ENCODE measurements at regions not wholly inside any gene's neighbourhood (a gene's known extent, or its start where the extent isn't known, plus 50 kb on each side); places are given as distances from the start of the nearest gene placed in this dataset.

DNA sequence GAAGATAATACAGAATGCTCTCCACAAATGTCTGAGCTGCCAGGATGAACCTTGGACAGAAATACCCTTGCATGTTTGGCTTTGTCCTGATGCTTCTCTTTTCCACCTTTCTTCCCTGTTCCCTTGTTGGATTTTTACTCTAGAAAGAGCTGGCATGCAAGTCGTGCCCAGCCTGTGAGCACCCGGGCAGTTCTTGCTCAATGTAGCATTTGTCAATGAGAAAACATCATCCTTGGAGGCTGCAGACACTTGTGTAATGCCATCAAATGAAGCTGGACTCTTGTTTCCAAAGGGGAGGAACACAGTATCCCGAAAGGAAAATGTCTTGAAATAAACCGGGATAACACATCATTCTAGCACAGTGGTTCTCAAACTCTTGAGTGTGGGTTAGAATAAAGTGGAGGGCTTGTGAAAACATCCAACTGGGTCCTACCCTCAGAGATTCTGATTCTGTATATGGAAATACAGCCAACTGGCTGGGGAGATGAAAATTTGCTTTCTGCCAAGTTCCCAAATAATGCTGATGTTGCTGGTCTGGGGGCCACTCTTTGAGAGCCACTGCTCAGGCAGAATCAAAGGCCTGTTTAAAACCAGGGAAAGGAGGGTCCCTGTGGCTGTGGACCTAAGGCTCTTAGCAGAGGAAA lies 237.2 kb downstream of the SPATA18 start:
- no peak for DNase-seq (ENCODE audit: low read depth)

DNA sequence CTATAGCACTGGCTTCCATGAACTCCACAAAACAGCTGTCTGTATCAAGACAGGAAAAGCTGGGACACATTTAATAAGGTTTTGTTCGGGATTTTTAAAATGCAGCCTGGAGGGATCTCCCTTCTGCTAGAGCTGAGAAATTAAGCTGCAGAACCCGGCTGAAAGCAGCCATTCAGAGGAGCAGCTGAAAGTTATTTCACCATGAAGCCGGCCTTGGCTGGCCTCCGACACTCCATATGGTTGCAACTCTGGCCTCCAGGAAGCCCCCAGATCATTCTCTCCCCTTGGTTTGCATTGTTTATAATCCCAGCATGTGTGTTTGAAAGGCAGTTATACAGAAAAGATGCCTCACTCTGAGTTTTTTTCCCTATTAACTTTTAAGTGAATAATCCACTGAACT lies 239.4 kb downstream of the SPATA18 start:
- no peak for DNase-seq (ENCODE audit: low read depth)

DNA sequence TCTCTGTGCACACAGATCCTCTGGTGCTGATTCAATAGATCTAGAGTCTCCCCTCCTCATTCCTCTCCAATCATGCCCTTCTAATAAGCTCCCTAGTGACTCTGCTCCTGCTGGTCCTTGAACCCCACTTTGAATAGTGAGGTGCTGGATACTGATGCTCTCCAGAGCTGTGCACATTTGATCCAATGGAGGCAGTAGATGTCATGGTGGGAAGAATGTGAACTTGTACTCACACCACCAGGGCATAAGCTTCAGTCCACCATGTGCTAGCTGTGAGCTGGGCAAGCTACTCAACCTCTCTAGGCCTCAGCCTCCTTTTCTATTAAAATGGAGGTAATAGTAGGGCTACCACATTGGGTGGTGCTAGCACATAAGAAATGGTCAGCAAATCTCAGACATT lies 241.1 kb downstream of the SPATA18 start:
- DNase-seq (ENCODE audit: low read depth): no peak

DNA sequence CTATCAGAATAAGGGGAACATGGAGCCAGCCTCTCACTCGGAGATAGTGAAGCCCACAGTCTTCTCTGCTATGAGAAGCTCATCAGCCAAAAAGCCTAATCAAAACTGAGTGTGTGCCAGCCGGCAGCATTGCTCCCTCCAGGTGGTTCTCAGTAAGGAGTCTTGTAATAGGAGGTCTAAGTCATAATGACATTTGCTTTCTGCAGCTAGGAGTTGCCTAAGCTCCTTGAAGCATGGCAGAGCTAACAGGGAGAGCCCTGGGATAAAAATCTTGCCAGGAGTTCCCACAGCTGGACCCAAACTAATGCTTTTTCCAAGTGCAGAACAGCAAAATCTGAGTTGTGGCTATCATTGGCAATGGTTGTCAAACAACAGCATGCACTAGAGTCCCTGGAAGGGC lies 245.2 kb downstream of the SPATA18 start:
- DNase-seq (ENCODE audit: low read depth): no peak

- no peak for DNase-seq (ENCODE audit: low read depth)
These were observed 247.3 kb downstream of the SPATA18 start for GRCh38 chr4:52298444-52298843.

DNA sequence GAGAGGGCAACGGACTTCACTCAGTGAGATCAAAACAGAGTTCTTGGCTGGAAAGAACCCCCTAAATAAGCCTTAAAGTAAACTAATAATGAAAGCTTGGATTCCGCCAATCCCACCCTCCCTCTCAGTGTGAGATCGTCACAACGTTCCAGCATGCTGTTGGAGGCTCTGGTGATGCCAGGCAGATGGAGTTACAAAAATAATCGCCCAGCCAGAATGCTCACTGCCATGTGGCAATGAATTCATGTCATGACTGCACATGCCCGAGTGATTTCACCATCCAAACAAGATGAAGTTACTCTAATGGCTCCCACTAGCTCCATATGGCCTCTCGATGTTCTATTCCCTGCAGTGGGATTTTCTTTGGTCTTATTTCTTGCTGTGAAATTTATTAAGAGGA lies 248.0 kb downstream of the SPATA18 start:
- DNase-seq (ENCODE audit: low read depth): no peak

DNA sequence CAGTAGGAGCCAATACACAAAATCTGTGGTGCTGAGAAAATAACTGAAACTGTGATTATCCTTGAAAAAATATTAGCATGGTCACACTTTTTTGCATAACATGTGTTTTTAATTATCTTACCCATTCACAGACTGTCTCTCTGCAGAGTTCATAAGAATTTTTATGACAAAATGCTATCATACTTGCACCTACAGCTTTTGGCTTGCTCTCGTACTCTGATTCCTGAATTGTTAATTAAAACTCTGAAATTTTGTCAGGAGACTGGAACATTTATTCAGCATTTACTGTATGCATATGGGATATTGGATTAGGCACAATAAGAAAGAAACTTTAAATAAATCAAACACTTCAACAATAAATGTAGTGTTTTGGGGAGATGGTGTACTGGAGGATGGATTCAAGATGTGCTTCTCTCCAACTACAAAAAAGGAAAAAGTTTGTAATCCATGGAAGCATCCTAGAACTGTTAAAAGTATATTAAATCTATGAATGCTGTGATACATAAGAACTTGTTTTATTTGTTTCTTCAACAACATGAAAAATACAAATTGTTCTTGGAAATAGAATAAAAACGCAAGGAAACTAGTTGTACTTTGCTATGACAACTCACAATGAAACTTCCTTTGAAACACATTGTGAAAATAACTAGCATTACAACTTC lies 260.5 kb downstream of the SPATA18 start:
- DNase-seq (ENCODE audit: low read depth): no peak

DNA sequence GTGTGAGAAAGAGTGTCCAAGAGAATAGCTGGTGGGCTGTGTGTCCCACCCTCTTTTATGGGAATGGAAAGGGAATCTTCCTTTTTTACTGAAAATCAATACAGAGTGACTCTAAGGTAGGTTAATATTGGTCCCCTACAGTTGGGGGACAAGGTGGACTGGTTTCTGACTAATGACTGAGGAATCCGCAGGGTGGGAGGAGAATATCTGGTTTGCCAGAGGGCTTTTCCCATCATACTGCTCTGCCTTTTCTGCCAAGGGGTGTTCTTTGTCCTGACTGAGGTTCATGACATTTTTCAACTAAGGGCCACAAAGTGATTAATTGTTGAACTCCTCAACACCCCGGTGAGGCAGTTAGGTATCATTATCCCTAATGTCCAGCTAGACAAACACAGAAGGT lies 261.6 kb downstream of the SPATA18 start:
- no peak for DNase-seq (ENCODE audit: low read depth)

DNA sequence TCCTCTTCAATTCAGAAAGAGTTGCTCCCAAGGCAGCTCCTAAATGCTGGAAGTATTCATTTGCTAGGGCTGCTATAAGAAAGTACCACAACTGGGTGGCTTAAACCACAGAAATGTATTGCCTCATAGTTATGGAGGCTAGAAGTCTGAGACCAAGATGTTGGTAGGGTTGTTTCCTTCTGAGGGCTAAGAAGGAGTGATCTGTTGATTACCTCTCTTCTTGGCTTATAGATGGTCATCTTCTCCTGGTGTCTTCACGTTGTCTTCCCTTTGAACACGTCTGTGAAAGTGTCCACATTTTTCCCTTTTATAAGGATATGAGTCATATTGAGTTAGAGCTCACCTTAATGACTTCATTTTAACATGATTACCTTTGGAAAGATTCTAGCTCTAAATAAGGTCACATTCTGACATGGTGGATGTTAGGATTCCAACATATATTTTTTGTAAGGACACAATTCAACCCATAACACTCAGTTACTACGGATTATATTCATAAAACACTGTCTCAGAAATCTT lies 266.3 kb downstream of the SPATA18 start:
- no peak for DNase-seq (ENCODE audit: low read depth)

- no peak for DNase-seq (ENCODE audit: low read depth)
These were observed 266.9 kb downstream of the SPATA18 start for GRCh38 chr4:52317981-52318380.

GRCh38 chr4:52329894-52330293 lies 278.8 kb downstream of the SPATA18 start:
- no peak for DNase-seq (ENCODE audit: low read depth)

- DNase-seq (ENCODE audit: low read depth): no peak
These were observed 292.5 kb downstream of the SPATA18 start for GRCh38 chr4:52343595-52343994.

DNA sequence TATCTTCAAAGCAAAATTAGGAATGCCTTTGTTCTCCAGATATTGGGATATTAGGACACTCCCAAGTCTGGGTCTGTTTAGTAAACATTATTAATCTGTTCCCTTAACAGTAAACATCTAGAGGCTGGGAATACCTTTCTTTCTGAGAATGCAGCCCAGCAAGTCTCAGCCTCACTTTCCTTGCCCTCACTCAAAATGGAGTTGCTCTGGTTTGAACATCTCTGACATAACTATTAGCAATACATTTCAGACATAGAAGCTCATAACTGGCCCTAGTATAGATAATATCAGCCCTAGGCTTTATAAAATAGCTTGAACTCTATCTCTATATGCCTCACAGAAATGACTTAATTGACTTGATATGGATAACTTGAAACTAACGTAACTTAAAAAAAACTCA lies 299.8 kb downstream of the SPATA18 start:
- no peak for DNase-seq (ENCODE audit: low read depth)

GRCh38 chr4:52358366-52358765 lies 300.7 kb downstream of the USP46 start:
- no peak for DNase-seq (ENCODE audit: low read depth)

DNA sequence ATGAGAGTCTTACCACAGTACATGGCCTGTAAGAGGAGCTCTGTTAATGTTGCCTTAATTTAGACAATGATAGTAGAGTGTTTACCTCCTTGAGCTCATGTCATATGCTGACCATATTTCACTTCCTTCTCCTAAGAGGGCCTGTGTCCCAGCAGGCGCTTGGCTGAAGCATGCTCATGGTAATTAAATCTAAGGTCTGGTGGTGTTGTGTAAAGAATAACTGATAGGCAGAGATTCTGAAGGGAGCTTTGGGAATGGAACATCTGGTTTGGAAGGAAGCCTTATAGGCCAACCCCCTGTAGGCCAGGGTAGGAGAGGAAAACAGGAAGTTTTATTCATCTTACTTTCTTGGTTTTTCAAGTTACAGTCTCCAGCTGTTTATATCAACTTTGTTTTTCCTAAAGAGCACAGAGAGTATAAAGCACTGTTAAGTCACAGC lies 300.2 kb downstream of the USP46 start:
- DNase-seq (ENCODE audit: low read depth): no peak

GRCh38 chr4:52366191-52366590 lies 292.9 kb downstream of the USP46 start:
- DNase-seq (ENCODE audit: low read depth): no peak

- no peak for DNase-seq (ENCODE audit: low read depth)
These were observed 292.5 kb downstream of the USP46 start for GRCh38 chr4:52366621-52367020.

DNA sequence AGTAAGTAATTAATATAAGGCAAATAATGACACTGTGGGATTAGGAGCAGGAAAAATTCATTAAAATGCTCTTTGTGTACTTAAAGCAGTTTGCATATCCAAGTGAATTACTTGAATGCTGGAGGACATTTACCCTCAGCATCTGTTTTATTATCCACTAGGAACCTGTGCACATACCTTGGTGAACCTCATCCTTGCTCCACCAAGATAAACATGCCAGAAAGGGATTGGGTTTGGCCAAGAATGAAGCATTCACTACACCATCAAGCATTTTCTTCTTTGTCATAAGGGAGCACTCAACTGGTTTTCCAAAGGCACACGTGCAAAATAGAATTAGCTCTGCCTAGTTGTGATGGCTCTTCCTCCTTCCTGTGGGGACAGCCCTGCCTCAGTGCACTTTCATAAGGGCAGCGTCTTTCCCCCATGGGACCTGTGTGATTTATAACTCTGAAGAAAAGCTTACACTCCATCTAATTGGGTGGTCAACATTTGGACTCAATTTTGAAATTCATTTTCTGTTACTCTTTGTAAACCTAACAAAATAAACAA lies 291.7 kb downstream of the USP46 start:
- DNase-seq (ENCODE audit: low read depth): no peak

GRCh38 chr4:52368895-52369294 lies 290.2 kb downstream of the USP46 start:
- DNase-seq (ENCODE audit: low read depth): no peak

- no peak for DNase-seq (ENCODE audit: low read depth)
These were observed 289.5 kb downstream of the USP46 start for GRCh38 chr4:52369649-52370048.

- no peak for DNase-seq (ENCODE audit: low read depth)
These were observed 288.5 kb downstream of the USP46 start for GRCh38 chr4:52370576-52370975.

DNA sequence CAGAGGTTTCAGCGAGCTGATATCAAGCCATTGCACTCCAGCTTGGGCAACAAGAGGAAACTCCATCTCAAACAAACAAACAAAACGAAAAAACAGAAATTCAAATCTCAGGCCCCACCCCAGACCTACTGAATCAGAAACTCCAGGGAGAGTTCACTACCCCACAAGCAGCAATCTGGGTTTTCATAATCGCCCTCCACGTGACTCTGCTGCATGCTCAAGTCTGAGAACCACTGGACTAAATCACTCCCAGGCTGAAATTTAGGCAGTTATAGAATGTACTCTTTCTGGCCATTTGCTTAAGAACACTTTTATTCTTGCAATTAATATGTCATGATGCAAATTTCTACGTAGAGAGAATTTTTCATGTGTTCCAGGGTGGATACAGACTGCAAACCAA lies 287.3 kb downstream of the USP46 start:
- DNase-seq (ENCODE audit: low read depth): no peak

DNA sequence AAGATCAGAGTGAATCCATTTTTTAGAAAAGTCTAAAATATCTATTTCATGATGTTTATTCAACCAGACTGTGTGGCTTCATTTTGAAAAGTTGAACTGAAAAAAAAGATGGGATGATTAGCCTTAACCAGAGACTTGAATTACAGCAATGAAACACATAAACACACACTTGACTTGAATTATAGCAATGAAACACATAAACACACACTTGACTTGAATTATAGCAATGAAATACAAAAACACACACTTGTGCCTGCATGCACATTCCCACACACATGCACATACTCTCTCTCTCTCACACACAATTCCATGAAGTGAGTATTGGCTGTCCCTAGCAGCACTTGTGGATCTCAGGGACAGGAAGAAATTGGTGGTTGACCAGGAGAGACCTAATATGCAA lies 286.8 kb downstream of the USP46 start:
- DNase-seq (ENCODE audit: low read depth): no peak

DNA sequence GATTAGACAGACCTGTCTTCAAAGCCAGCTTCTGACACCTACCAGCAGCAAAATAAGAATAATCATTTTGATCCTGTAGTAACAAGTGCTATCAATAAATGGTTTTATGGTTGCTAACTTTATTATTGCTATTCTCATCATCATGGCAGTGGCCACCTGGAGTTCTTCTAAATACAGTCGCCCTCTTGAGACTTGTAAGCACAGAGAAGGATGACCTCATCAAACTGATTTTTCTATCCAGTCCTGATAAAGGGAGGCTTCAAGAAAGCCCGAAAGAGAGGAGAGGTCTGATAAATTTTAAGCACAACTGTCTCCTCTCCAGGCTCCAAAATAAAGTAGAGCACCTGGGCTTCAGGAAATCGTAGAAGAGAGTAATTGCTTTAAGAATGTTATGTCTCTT lies 286.4 kb downstream of the USP46 start:
- DNase-seq (ENCODE audit: low read depth): no peak
